Smooth muscle cell (in vitro differentiated cells): ENCODE measurements at regions not wholly inside any gene's neighbourhood (a gene's known extent, or its start where the extent isn't known, plus 50 kb on each side); places are given as distances from the start of the nearest gene placed in this dataset.
A peak's percentile ranks its signal among the peaks of the same experiment; 100 is the strongest.
"Not testable (repeated sequence)": the region's sequence is repeated elsewhere in the genome, so short reads cannot be mapped to it uniquely, and the experiment has no call there.

Experiments used
- DNase-seq: peaks from one replicate; lab custom pipeline; 2025; ENCODE audit not compliant: unreplicated experiment; lab: John Stamatoyannopoulos, UW
- H2AFZ ChIP-seq: fragments of 200-600 bp; sonication (generic); 2 replicates; pipeline ENCODE4 v1.6.0; 2016; ENCODE audit warnings: antibody characterized with exemption, low read depth, mild to moderate bottlenecking
- H3F3A ChIP-seq: fragments of 200-600 bp; sonication (generic); 2 replicates; pipeline ENCODE4 v1.6.0; 2017; ENCODE audit warnings: antibody characterized with exemption, low read depth
- H3K27ac ChIP-seq: fragments of 200-600 bp; sonication (generic); 2 replicates; pipeline ENCODE4 v1.5.1; 2016; ENCODE audit warnings: low read depth, mild to moderate bottlenecking
- H3K27me3 ChIP-seq: fragments of 200-600 bp; sonication (generic); 2 replicates; pipeline ENCODE4 v1.6.1; 2016; ENCODE audit warnings: low read depth, mild to moderate bottlenecking
- H3K36me3 ChIP-seq: fragments of 200-600 bp; sonication (generic); 2 replicates; pipeline ENCODE4 v1.5.1; 2016; ENCODE audit warnings: low read depth
- H3K4me1 ChIP-seq: fragments of 200-600 bp; sonication (generic); 2 replicates; pipeline ENCODE4 v1.5.1; 2016; ENCODE audit warnings: low read depth
- H3K4me2 ChIP-seq: fragments of 200-600 bp; sonication (generic); 2 replicates; pipeline ENCODE4 v1.6.0; 2016; ENCODE audit warnings: mild to moderate bottlenecking
- H3K4me3 ChIP-seq: fragments of 200-600 bp; sonication (generic); 2 replicates; pipeline ENCODE4 v1.5.1; 2016; ENCODE audit warnings: mild to moderate bottlenecking
- H3K79me2 ChIP-seq: fragments of 200-600 bp; sonication (generic); 2 replicates; pipeline ENCODE4 v1.6.0; 2016; ENCODE audit warnings: low read depth, mild to moderate bottlenecking
- H3K9ac ChIP-seq: fragments of 200-600 bp; sonication (generic); 2 replicates; pipeline ENCODE4 v1.6.0; 2016; ENCODE audit warnings: low read depth
- H3K9me3 ChIP-seq: fragments of 200-600 bp; sonication (generic); replicated peaks from 2 replicates; pipeline ENCODE4 v1.5.1; 2016; ENCODE audit warnings: low read depth
- H4K20me1 ChIP-seq: fragments of 200-600 bp; sonication (generic); 2 replicates; pipeline ENCODE4 v1.6.0; 2016; ENCODE audit warnings: low read depth
- WGBS: methylation state at CpG from one replicate; pipeline ENCODE4 v1.1.7; 2016; ENCODE audit warnings: low lambda C conversion rate; 5-methylcytosine and 5-hydroxymethylcytosine counted together
- TF ChIP-seq, protein P1 (sequence below): fragments of 200-600 bp; sonication (generic); IDR thresholded peaks from 2 replicates; pipeline ENCODE4 v1.5.1; 2017; ENCODE audit warnings: borderline replicate concordance, mild to moderate bottlenecking, antibody characterized with exemption; ENCODE audit not compliant: insufficient read depth, poor library complexity, severe bottlenecking

DNA sequence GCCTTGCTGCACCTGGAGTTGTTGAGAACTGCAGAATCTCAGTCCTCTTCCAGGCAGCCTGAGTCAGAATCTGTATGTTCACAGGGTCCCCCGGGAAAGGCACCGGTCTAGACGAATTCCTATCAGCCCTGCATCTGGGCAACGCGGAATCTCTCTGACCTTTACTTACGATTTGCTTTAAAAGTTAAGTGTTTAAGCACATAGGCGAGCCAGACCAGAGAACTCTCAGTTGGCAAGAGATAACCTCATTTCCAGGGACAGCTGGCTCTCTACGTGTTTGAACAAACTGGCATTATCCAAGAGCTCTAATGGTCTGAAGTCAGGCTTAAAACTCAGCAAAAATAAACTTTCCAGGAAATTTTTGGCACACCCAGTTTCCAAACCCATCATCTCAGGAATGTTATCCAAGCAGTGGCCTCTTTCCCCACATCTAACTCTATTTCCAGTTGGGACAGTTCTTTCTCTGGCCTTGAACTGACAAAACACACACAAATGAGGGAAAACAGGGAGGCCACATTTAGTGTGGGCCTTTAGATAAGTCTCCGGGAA, 53.4 kb downstream of the HES1 start:
- 15% methylated on average over 9 of the region's 9 CpGs for WGBS
- H3F3A ChIP-seq, result peaks cover 7% of the 10 kb centered on the region
- H3K79me2 ChIP-seq, result no peaks in the 10 kb centered on the region
- no peaks in the 10 kb centered on the region for H4K20me1 ChIP-seq
- TF ChIP-seq, protein P1, sequence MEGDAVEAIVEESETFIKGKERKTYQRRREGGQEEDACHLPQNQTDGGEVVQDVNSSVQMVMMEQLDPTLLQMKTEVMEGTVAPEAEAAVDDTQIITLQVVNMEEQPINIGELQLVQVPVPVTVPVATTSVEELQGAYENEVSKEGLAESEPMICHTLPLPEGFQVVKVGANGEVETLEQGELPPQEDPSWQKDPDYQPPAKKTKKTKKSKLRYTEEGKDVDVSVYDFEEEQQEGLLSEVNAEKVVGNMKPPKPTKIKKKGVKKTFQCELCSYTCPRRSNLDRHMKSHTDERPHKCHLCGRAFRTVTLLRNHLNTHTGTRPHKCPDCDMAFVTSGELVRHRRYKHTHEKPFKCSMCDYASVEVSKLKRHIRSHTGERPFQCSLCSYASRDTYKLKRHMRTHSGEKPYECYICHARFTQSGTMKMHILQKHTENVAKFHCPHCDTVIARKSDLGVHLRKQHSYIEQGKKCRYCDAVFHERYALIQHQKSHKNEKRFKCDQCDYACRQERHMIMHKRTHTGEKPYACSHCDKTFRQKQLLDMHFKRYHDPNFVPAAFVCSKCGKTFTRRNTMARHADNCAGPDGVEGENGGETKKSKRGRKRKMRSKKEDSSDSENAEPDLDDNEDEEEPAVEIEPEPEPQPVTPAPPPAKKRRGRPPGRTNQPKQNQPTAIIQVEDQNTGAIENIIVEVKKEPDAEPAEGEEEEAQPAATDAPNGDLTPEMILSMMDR, result no peak
- no peak for DNase-seq
- H3K4me1 ChIP-seq, result peaks cover 10% of the 10 kb centered on the region
- H3K36me3 ChIP-seq, result no peaks in the 10 kb centered on the region
- no peaks in the 10 kb centered on the region for H3K9me3 ChIP-seq
- H3K27ac ChIP-seq, result peak overlapping the region; percentile 38
- no peak overlapping the region for H3K4me3 ChIP-seq
- H3K27me3 ChIP-seq, result no peaks in the 10 kb centered on the region
- no peak overlapping the region for H2AFZ ChIP-seq
- peak overlapping the region; percentile 28 for H3K4me2 ChIP-seq
- no peak overlapping the region for H3K9ac ChIP-seq

DNA sequence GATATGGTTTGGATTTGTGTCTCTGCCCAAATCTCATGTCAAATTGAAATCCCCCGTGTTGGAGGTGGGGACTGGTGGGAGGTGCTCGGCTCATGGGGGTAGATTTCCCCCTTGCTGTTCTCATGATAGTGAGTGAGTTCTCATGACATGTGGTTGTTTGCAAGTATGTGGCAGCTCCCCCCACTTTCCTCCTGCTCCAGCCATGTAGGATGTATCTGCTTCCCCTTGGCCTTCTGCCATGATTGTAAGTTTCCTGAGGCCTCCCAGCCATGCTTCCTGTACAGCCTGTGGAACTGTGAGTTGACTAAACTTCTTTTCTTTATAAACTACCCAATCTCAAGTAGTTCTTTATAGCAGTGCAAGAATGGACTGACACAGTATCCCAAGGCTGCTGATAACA, 55.9 kb downstream of the HES1 start:
- not testable (repeated sequence) for H2AFZ ChIP-seq, DNase-seq, H3K79me2 ChIP-seq, H3K27me3 ChIP-seq, H3K9ac ChIP-seq, H4K20me1 ChIP-seq, H3K27ac ChIP-seq, H3F3A ChIP-seq, H3K36me3 ChIP-seq, H3K4me2 ChIP-seq, H3K4me1 ChIP-seq, H3K9me3 ChIP-seq, H3K4me3 ChIP-seq
- WGBS, result 95% methylated on average over 2 of the region's 2 CpGs

DNA sequence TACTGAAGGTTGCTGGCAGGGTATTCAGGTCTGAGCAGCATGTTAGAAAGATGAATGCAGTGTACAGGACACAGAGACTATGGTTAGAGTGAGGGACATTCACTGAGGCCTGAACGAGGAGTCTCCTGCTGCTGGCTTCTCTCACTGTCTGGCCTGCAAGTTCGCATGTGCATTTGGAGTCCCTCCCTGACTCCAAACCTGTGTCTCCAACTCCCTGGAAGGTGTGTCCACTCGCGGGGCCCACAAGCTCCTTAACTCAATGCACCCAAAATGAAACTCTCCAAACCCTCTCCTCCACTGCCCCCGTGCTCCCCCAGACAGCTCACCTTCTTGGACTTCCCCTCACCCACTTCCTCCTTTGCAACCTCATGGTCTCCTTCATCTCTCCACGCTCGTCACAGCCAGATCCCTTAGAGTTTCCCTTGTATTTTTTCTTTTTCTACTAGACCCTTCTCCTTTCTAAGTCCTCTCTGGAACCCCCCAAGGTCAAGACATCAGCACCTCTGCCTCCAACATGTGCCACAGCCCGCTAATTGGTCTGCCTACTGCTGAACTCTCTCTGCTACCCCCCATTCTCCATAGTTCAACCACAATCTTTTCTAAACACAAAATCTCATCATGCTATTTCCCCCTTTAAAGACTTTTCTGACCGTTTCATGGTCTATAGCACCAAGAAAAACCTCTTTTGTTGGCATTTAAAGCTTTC, 58.3 kb downstream of the HES1 start:
- no peak overlapping the region for H3K9ac ChIP-seq
- DNase-seq, result no peak
- no peak overlapping the region for H2AFZ ChIP-seq
- H3K36me3 ChIP-seq, result no peaks in the 10 kb centered on the region
- H3K9me3 ChIP-seq, result no peaks in the 10 kb centered on the region
- H3K4me2 ChIP-seq, result no peak overlapping the region
- H3K4me3 ChIP-seq, result no peak overlapping the region
- H3K27me3 ChIP-seq, result no peaks in the 10 kb centered on the region
- no peaks in the 10 kb centered on the region for H3F3A ChIP-seq
- H3K4me1 ChIP-seq, result no peaks in the 10 kb centered on the region
- 87% methylated on average over 9 of the region's 9 CpGs for WGBS
- H3K27ac ChIP-seq, result no peak overlapping the region
- TF ChIP-seq, protein P1, result no peak
- no peaks in the 10 kb centered on the region for H4K20me1 ChIP-seq
- no peaks in the 10 kb centered on the region for H3K79me2 ChIP-seq

DNA sequence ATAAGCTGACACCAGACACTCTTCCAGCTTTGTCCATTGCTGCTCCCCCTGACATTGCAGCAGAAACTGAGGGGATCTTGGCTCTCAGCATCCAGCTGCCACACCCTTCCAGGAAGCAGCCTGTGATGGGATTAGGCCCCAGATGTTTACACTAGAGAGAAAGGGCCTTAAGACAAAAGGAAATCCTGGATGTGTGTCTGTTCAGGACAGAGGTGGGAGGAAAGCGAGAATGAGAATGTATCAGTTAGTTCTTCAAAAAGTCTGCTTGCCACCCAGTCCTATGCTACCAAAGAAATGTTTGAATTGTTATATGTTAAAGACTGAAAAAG, 58.8 kb downstream of the HES1 start:
- Histone ChIP-seq H2AFZ (no peak overlapping the region), H3K9ac (no peak overlapping the region), H3K4me2 (no peak overlapping the region), H3F3A (no peaks in the 10 kb centered on the region), H3K79me2 (no peaks in the 10 kb centered on the region), H3K4me1 (no peaks in the 10 kb centered on the region), H3K36me3 (no peaks in the 10 kb centered on the region), H3K27me3 (no peaks in the 10 kb centered on the region), H3K4me3 (no peak overlapping the region), H4K20me1 (no peaks in the 10 kb centered on the region), H3K27ac (no peak overlapping the region), H3K9me3 (no peaks in the 10 kb centered on the region)
- TF ChIP-seq, protein P1, result no peak
- WGBS, result 75% methylated on average over 1 of the region's 1 CpG
- DNase-seq, result no peak
